ENCODE measurements at regions not wholly inside any gene's neighbourhood (a gene's known extent, or its start where the extent isn't known, plus 50 kb on each side); places are given as distances from the start of the nearest gene placed in this dataset.

DNA sequence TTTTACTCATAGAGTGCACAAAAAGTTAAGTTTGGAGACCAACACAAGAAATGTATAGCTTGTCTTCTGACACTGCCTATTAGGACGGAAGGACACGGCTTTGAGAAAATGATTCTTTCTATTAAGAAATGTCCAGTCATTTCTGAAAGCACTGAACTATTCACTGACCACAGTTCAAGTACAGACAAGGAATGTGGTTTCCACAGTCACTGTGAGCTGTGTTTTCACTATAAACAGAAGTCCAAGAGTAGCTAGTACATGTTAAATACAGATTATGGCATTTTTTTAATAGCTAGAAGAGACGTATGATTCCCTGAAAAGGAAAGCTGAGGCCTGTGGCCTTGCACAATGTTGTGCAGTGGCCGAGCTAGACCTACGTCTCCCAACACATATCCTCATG is 115.1 kb upstream of the GPM6A start:
- no peaks in the 10 kb centered on the region for H3K9me1 ChIP-seq (replicated peaks; ENCODE audit: control insufficient read depth, extremely low read depth, insufficient read depth, low read length)
- POLR2A ChIA-PET, result no interaction called here
- no peaks in the 10 kb centered on the region for H4K20me1 ChIP-seq (replicated peaks; ENCODE audit: control insufficient read depth, extremely low read depth, insufficient read depth, low read length)
- no peaks in the 10 kb centered on the region for H3K36me3 ChIP-seq (ENCODE audit: control insufficient read depth in 2 of 2, extremely low read depth in 1 of 2, insufficient read depth in 2 of 2, low read length in 2 of 2)
- CTCF ChIA-PET, result no interaction called here
- no peaks in the 10 kb centered on the region for H3K4me1 ChIP-seq (ENCODE audit: control insufficient read depth, extremely low read depth, insufficient read depth, low read length)
- dilution Hi-C loops (cut with MboI; ENCODE audit: extremely low pct_ligation_motif_present, low sequenced_read_pairs), result no loop called here
- H3K9me3 ChIP-seq (replicated peaks; ENCODE audit: control insufficient read depth, insufficient read depth, low read length), result no peaks in the 10 kb centered on the region
- H3K27ac ChIP-seq (ENCODE audit: insufficient read depth, low read depth, low read length), result no peak overlapping the region
- H2AFZ ChIP-seq (ENCODE audit: low read depth, low read length), result no peak overlapping the region
- no peak for DNase-seq (ENCODE audit: low read depth, low spot score)
- FAIRE-seq, result no peak
- H3K4me2 ChIP-seq (ENCODE audit: insufficient read depth, low read length), result no peak overlapping the region
- TF ChIP-seq JUN (IDR thresholded peaks at IDR 0.05; ENCODE audit: borderline replicate concordance, insufficient read depth, insufficient read length, low read depth) (no peak), POLR2AphosphoS5 (IDR thresholded peaks at IDR 0.05; ENCODE audit: insufficient read depth, low read depth, low read length) (no peak), GATA2 (IDR thresholded peaks at IDR 0.05; ENCODE audit: insufficient read depth, insufficient read length, low read depth, low read length) (no peak), MAX (IDR thresholded peaks at IDR 0.05; ENCODE audit: insufficient read depth, insufficient read length) (no peak), CTCF (IDR thresholded peaks at IDR 0.05; ENCODE audit: extremely low read depth in 1 of 2, insufficient read depth in 1 of 2, low read depth in 1 of 2, low read length in 2 of 2) (no peak), MYC (IDR thresholded peaks at IDR 0.05; ENCODE audit: low read depth, low read length) (no peak), FOS (IDR thresholded peaks at IDR 0.05; ENCODE audit: borderline replicate concordance, insufficient read depth, low read length) (no peak), POLR2A (IDR thresholded peaks at IDR 0.05; ENCODE audit: low read depth, low read length) (no peak)
- H3K79me2 ChIP-seq (ENCODE audit: control insufficient read depth, insufficient read depth, low read length), result no peaks in the 10 kb centered on the region
- no peak overlapping the region for H3K4me3 ChIP-seq (replicated peaks in 1 of 3; ENCODE audit: insufficient read depth in 1 of 3, low read depth in 1 of 3, low read length in 3 of 3)
- BruUV-seq (replicated peaks), result no TSS peak
- intact Hi-C loops (cut with micrococcal nuclease), result no loop called here
- H3K27me3 ChIP-seq (ENCODE audit: control insufficient read depth in 2 of 2, insufficient read depth in 2 of 2, low read length in 2 of 2), result no peaks in the 10 kb centered on the region
- H3K9ac ChIP-seq (replicated peaks; ENCODE audit: extremely low read depth, insufficient read depth, low read length), result no peak overlapping the region
